GM21717 (cell line): ENCODE measurements at regions not wholly inside any gene's neighbourhood (a gene's known extent, or its start where the extent isn't known, plus 50 kb on each side); places are given as distances from the start of the nearest gene placed in this dataset.

Source experiments
- ATAC-seq: cut with Tn5 transposase; IDR thresholded peaks from one replicate; pipeline ENCODE4 v1.9.1; 2021; ENCODE audit warnings: mild to moderate bottlenecking, moderate library complexity; ENCODE audit not compliant: unreplicated experiment

- ATAC-seq = no peak
These were observed 102.9 kb downstream of the RASSF9 start for GRCh38 chr12:85733221-85733840.

GRCh38 chr12:85733984-85734383 is 102.2 kb downstream of the RASSF9 start:
- ATAC-seq = no peak

- no peak for ATAC-seq
These were observed 96.0 kb downstream of the RASSF9 start for GRCh38 chr12:85740186-85740585.

- ATAC-seq = no peak
These were observed 95.2 kb downstream of the RASSF9 start for GRCh38 chr12:85741046-85741445.

- no peak for ATAC-seq
These were observed 88.2 kb downstream of the RASSF9 start for GRCh38 chr12:85747941-85748495.
